ENCODE measurements at regions not wholly inside any gene's neighbourhood (a gene's known extent, or its start where the extent isn't known, plus 50 kb on each side); places are given as distances from the start of the nearest gene placed in this dataset.

DNA sequence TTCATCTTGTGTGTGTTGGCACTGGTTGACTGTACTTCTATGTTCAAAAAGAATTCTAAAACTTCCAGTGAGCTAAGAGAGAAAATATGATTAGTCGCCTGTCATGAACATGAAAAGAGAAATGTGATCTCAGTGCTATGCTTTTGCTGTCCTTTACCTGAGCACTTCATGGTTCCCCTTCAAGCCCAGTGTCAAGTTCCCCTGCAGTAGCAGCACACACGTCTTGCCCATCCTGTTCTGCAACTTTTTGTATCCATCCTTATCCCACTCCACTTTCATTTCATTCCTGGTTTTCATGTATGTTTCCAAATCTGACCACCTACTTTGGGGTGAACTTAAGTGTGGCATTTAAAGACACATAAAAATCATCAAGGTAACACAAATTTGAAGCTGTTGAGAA lies 848.0 kb upstream of the USP15 start (continued):
- TF ChIP-seq NCOA1 (IDR thresholded peaks at IDR 0.05; ENCODE audit: low read depth) = no peak
- no peak for TF ChIP-seq BRD4 (IDR thresholded peaks at IDR 0.05)
- no peak for TF ChIP-seq EZH2 (IDR thresholded peaks at IDR 0.05; ENCODE audit: borderline replicate concordance, low read depth, low read length)
- TF ChIP-seq, protein P1, sequence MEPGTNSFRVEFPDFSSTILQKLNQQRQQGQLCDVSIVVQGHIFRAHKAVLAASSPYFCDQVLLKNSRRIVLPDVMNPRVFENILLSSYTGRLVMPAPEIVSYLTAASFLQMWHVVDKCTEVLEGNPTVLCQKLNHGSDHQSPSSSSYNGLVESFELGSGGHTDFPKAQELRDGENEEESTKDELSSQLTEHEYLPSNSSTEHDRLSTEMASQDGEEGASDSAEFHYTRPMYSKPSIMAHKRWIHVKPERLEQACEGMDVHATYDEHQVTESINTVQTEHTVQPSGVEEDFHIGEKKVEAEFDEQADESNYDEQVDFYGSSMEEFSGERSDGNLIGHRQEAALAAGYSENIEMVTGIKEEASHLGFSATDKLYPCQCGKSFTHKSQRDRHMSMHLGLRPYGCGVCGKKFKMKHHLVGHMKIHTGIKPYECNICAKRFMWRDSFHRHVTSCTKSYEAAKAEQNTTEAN (CRISPR knock-in tag; IDR thresholded peaks at IDR 0.05) = no peak
- no peak for TF ChIP-seq SAP30 (IDR thresholded peaks at IDR 0.05; ENCODE audit: borderline replicate concordance, insufficient read depth, low read depth, low read length, poor library complexity, severe bottlenecking)
- TF ChIP-seq, protein P2, sequence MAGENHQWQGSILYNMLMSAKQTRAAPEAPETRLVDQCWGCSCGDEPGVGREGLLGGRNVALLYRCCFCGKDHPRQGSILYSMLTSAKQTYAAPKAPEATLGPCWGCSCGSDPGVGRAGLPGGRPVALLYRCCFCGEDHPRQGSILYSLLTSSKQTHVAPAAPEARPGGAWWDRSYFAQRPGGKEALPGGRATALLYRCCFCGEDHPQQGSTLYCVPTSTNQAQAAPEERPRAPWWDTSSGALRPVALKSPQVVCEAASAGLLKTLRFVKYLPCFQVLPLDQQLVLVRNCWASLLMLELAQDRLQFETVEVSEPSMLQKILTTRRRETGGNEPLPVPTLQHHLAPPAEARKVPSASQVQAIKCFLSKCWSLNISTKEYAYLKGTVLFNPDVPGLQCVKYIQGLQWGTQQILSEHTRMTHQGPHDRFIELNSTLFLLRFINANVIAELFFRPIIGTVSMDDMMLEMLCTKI (IDR thresholded peaks at IDR 0.05; ENCODE audit: partially characterized antibody) = no peak
- no peak for TF ChIP-seq ZNF79 (CRISPR knock-in tag; IDR thresholded peaks at IDR 0.05; ENCODE audit: low read depth)
- TF ChIP-seq, protein P3, sequence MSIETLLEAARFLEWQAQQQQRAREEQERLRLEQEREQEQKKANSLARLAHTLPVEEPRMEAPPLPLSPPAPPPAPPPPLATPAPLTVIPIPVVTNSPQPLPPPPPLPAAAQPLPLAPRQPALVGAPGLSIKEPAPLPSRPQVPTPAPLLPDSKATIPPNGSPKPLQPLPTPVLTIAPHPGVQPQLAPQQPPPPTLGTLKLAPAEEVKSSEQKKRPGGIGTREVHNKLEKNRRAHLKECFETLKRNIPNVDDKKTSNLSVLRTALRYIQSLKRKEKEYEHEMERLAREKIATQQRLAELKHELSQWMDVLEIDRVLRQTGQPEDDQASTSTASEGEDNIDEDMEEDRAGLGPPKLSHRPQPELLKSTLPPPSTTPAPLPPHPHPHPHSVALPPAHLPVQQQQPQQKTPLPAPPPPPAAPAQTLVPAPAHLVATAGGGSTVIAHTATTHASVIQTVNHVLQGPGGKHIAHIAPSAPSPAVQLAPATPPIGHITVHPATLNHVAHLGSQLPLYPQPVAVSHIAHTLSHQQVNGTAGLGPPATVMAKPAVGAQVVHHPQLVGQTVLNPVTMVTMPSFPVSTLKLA (conservative IDR thresholded peaks at IDR 0.05) = no peak
- TF ChIP-seq NR3C1 (CRISPR knock-in tag; IDR thresholded peaks at IDR 0.05) = no peak
- TF ChIP-seq, protein P4, sequence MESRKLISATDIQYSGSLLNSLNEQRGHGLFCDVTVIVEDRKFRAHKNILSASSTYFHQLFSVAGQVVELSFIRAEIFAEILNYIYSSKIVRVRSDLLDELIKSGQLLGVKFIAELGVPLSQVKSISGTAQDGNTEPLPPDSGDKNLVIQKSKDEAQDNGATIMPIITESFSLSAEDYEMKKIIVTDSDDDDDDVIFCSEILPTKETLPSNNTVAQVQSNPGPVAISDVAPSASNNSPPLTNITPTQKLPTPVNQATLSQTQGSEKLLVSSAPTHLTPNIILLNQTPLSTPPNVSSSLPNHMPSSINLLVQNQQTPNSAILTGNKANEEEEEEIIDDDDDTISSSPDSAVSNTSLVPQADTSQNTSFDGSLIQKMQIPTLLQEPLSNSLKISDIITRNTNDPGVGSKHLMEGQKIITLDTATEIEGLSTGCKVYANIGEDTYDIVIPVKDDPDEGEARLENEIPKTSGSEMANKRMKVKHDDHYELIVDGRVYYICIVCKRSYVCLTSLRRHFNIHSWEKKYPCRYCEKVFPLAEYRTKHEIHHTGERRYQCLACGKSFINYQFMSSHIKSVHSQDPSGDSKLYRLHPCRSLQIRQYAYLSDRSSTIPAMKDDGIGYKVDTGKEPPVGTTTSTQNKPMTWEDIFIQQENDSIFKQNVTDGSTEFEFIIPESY (CRISPR knock-in tag; IDR thresholded peaks at IDR 0.05) = no peak
- no peak for TF ChIP-seq NFIX (CRISPR knock-in tag; IDR thresholded peaks at IDR 0.05; ENCODE audit: low read depth)

Data from K562 (cell line).